DMS53 treated with DMSO at 0.1 percent for 48 hours (cell line): ENCODE measurements at regions not wholly inside any gene's neighbourhood (a gene's known extent, or its start where the extent isn't known, plus 50 kb on each side); places are given as distances from the start of the nearest gene placed in this dataset.

Experiments
- DNase-seq: peaks from one replicate; lab custom pipeline; 2025; ENCODE audit not compliant: unreplicated experiment; lab: John Stamatoyannopoulos, UW

DNA sequence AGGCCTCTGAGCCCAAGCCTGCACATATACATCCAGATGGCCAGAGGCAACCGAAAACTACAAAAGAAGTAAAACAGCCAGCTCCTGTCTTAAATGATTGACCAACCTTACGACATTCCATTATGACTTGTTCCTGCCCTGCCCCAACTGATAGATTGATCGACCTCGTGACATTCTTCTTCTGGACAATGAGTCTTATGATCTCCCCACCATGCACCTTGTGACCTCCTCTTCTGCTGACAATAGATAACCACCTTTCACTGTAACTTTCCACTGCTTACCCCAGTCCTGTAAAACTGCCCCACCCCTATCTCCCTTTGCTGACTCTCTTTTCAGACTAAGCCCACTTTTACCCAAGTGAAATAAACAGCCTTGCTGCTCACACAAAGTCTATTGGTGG is 670.0 kb upstream of the PKDCC start:
- DNase-seq = no peak

DNA sequence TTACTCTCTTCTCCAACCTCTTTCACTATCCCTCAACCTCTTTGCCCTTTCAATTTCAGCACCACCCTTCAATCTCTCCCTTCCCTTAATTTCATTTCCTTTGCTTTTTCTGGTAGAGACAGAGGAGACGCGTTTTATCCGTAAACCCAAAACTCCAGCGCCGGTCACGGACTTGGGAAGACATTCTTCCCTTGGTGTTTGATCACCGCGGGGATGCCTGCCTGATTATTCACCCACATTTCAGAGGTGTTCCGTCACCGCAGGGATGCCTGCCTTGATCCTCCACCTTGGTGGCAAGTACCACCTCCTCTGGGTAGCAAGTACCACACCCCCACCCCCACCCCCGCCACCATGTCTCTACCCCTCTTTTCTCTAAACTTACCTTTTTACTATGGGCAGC is 669.4 kb upstream of the PKDCC start:
- no peak for DNase-seq

DNA sequence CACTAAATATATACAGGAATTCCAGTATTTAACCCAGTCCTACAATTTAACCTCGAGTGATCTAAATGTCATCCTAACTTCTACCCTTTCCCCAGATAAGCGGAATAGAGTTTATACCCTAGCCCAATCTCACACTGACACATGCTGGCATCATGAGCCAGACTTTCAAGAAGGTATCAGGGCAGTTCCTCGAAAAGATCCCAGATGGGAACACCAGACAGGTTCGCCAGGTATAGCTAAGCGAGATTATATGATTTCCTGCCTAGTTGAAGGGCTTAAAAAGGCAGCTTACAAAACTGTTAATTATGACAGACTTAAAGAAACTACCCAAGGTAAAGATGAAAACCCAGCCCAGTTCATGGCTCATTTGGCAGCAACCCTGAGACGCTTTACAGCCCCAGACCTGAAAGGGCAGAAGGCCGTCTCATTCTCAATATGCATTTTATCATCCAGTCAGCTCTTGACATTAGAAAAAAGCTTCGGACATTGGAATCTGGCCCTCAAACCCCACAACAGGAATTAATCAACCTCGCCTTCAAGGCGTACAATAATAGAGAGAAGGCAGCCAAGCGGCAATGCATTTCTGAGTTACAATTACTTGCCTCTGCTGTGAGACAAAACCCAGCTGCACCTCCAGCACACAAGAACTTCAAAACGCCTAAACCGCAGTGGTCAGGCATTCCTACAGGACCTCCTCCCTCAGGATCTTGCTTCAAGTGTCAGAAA is 668.2 kb upstream of the PKDCC start:
- no peak for DNase-seq

DNA sequence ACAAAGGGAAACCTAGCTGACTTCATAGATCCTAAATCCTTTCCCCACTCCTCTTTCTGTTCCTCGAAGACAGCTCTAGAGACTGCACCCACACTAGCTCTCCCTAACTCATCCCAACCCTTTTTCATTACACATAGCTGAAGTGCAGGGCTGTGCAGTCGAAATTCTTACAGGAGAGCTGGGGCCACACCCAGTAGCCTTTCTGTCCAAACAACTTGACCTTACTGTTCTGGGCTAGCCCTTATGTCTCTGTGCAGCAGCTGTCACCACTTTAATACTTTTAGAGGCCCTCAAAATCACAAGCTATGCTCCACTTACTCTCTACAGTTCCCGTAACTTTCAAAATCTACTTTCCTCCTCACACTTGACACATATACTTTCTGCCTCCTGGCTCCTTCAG is 666.1 kb upstream of the PKDCC start:
- DNase-seq = no peak

DNA sequence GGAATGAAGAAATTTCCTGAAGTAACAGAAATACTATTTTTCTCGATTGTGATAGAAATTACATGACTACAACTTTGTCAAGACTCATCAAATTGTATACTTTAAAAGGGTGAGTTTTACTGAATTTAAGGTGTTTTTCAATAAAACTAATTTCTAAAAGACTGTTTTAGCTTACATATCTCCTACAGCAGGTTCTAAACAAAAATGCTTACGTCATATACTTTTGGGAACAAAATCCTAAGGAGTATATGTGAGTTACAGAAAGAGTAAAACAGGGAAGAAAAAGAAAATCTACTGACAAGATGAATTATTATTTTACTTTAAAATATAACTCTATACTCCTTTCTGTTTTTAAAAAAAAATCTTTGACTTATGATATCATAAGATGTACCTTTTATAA is 660.3 kb upstream of the PKDCC start:
- no peak for DNase-seq

DNA sequence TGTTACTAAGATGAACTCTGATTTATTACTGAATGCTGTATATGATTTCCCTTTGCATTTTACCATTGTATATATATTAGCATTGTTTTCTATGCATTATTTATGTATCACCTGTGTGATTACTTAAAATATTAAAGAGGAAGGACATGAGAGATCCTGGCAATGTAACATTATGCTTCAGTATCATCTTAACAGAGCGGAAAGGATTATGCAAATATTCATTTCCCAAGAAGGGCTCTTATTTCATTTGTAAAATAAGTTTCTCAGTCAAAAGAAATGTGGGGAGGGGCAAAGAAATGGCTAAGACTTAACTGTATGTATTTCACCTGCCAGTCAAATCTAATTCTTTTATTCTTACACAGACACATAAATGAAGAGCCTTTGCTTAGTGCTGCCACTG is 654.2 kb upstream of the PKDCC start:
- no peak for DNase-seq

DNA sequence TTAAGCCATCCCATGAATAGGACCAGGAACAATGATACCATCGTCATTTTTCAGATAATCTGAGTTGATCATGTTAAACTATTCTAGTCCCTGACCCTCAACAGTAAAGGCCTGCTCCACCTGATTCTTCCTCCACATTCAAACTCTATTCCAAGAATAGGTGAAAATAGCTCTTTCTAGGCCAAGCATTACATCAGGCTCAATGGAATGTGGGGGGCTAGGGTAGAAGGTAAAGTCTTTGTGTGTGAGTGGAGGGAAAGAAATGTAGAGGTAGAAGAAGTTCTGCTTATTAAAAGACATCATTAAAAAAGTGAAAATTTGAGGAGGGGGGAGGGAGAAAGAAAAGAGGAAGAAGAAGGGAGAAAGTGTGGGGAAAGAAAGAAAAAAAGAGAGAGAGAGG is 653.3 kb upstream of the PKDCC start:
- DNase-seq = no peak

DNA sequence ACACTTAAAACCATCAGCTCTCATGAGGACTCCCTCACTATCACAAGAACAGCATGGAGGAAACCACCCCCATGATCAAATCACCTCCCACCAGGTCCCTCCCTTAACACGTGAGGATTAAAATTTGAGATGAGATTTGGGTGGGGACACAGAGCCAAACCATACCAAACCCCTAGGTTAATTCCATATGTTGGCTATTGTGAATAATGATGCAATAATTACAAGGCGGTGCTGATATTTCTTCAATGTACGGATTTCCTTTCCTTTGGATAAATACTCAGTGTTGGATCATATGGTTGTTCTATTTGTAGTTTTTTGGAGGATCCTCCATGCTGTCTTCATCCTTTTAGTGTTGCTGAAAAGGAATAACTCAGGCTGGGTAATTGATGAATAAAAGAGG is 652.1 kb upstream of the PKDCC start:
- DNase-seq = no peak

DNA sequence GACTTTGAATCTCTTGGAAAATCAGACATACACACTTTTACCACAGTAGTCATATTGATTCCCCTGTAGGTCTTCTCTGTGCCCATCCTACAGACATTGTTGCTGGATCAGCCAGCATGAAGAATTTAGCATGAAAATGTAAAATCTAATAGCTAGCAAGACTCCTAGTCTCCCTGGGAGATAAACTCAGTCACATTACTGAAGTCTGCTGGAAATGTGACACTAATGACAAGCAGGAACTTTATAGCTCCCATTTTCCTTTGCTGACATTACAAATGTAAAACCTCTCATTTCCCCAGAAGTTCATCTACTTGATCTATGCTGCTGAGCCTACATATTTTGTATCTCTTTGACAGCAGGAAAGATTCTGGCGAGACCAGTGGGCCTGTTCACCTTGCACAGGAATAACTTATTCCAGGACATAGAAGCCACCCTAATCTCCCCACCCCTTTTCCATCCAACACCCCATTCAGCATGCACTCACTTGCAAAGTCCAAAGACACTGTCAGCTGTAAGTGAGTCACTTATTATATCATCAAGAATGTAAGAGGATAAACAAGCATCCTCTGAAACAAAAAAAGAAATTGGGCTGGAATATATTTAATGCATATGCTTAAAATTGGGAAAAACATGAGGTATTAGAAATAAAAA is 648.3 kb upstream of the PKDCC start:
- no peak for DNase-seq

DNA sequence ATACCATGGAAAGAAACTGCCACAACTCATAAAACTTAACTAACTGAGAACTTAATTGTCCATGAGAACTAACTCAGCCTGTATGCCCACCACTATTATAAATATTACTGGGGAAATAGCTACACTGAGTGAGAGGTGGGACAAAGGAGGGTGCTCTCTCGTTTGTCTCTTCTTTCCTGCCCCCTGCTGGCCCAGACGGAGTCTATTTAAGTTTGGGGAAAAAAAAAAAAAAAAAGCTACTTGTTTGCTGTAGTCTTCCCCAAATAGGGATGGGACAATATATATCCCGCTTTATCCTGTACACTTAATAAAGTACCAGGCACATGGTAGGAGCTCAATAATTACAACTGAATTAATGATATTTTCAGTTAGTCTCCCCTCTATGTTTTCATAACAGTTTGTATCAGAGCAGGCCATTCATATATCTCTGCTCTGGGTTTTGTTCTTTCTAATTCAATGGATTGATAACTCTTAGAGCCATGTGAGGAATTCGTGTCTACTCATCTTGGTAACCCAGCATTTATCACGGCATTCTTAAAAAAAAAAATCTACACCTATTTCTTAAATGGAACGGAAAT is 647.6 kb upstream of the PKDCC start:
- DNase-seq = no peak

DNA sequence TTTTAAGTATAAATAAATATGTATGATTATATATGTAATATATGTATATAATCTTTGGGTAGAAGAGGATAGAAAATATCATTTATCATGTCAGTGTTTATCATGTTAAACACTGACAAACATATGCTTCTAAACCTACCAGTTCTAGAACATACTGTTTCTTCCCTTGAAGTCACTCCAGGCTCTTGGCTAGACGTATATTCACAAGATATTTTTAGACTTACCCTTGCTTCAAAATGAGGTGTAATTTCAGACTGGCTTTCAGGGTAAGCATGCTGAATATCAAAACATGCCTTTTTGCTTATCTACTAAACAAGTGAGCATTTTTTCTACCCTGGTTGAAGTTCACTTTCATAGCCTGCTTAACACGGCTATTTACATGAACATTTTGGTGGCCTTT is 642.4 kb upstream of the PKDCC start:
- no peak for DNase-seq

DNA sequence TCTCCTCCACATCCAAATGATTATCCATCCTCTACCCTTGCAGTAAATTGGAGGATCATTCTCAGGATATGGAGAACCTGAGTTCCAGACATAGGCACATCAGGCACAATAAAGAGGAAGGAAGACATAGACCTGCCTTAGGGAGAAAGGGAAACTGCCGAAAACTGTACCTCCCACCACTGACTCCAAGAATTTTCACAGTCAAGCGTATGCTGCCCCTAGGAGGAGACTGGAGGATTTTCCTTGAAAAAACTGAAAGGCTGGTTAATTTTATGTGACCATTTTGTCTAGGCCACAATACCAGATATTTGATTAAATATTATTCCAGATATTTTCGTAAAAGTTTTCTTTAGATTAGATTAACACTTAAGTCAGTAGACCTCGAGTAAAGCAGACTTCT is 638.5 kb upstream of the PKDCC start:
- DNase-seq = no peak

DNA sequence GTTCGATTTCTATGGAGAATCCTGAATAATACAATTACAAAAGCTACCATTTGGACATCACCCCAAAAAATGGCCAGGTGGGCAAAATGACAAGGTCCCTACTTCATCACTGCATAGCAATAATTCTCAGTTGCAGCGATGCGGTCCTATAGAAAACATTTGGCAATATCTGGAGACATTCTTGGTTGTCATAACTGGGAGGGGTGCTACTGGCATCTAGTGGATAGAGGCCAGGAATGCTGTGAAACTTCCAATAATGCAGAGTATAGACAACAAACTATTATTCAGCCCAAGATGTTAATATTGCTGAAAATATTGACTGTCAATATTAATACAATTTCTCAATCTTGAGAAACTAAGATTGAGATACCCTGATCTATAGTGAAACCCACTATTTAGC is 637.8 kb upstream of the PKDCC start:
- DNase-seq = no peak

DNA sequence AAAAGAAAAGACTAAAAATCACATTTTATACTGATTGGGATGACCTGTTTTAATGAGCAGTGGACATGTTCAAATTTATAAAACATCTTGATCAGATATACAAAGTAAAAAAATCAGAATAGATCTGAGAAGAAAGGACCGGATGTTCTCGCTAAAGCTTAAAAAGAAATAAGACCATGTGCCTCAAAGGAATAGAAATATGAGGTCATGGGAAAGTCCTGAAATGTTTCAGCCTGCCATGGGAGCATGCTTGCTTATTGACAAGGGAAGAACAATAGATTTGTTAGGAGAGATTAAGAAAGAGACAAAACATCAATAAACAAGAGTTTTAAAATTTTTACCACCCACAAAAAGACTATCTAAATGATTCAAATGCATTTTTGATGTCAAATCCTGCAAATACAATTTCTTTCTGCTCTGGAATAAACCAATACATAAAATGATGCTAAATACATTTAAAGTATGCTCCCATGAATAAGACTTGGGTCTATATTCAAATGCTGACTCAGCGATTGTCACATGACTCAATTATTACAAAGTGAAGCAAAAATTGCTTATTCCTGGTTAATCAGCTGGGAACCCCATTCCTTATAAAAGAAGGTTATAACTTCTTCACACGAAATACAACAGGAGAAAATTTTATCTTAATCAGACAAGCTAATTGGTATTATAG is 633.9 kb upstream of the PKDCC start:
- DNase-seq = no peak

DNA sequence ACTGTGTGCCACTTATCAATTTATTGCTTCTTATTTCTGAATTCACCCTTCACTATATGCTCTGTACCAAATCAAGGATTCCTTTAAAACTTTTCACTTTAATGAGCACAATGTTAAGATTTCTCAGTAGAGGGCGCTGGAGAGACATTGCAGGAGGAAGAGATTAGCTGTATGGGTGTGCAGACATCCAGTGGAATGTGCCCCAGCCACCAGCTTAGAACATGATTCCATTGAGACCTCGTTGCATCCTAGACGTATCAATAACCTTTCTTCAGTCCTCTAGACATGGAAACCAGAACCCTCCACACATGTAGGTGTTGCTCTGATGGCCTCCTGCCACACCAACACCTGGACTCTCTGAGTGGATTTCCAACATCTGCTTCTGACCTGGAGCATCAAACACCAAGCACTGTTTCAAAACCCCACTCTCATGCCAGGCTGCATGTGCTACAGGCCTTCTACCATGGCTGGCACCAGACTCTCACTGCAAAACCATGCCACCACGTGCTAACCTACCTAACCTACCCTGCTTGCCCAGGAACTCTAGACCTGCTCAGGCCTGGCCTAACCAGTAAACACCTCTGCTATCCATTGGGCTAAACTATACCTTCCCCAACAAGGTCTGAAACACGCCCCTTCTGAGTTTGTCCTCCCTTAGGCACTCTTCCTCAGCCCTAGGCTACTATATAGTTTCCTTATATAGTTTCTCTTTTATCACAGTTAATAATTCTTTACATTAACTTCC is 633.2 kb upstream of the PKDCC start:
- peak; percentile 39 for DNase-seq

DNA sequence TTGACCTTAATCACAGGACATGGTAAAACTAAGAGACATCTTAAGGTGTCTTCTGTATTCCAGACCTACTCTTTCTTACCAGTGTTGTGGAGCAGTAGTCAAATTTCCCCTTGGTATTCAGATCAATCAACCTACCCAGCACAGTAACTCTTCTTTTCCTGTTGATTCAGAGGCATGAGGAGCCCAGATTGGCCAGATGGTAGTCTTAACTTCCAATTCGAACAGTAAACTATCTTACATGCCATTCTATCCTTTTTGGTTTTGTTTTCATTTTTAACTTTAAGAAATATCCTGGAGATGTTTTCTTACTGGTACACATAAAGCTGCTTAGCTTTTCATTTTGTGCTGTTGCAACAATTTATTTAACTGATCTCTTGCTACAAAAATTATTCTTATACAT is 630.3 kb upstream of the PKDCC start:
- DNase-seq = no peak

DNA sequence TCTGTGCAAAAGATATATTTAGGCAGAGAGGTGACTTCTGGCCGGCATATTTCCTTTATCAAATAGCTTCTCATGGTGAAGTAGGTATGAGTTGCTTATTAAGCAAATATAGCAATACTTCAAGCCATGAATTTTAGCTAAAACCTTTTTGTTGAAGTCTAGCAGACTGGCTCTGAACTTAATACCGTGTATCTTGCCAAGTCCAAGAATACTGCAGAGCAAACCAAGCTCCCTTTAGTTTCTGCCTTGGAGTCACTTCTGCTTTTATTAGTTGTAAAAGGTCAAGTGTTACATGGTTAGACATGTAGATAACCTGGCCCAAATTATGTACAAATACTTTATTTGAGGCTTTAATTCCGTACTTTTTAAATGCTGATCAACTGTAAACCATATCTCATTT is 627.6 kb upstream of the PKDCC start:
- DNase-seq = no peak

DNA sequence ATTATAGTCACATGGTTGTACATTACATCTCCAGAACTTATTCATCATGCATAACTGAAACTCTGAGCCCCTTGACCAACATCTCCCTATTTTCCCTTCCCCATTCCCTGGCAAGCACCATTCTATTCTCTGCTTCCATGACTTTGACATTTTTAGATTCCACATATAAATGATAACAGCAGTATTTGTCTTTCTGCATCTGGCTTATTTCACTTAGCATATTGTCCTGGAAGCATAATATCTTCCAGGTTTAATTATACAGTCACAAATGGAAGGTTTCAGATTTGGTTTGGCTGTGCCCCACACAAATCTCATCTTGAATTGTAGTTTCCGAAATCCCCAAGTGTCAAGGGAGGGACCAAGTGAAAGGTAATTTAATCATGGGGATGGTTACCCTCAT is 626.9 kb upstream of the PKDCC start:
- no peak for DNase-seq

DNA sequence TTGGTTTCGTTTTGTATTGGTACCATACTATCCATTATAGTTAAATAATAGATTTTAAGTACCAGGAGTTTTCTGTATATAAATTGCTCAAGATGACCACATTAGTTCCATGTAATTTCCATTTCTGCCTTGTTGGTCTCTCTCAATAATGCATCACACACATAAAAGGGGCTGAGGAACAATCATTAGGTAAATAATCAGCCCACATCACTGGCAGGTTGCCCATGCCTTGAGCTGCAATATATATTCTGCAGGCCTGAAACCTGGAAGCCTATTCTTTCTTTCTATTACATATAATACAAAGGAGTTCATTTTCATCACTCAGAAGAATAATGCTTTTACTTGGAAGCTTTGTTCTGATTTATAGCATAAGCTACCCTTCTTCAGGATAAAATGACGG is 616.1 kb upstream of the PKDCC start:
- DNase-seq = no peak

DNA sequence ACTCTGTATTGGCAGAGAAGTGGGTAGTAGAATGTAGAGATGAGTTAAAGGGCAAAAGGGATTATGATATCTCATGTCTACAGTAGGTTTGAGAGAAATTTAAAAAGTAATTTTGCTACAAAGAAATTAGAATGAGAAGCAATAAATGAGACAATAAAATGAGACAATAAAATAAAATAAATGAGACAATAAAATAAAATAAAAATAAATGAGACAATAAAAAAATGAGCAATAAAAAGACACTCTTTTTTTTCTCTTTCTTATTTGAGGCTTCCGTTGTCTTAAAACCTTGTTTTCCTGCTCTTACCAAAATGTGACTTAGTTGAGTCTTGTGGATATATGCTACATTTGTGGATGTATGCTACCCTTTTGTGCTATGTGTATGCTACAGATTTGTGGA is 615.4 kb upstream of the PKDCC start:
- DNase-seq = no peak

DNA sequence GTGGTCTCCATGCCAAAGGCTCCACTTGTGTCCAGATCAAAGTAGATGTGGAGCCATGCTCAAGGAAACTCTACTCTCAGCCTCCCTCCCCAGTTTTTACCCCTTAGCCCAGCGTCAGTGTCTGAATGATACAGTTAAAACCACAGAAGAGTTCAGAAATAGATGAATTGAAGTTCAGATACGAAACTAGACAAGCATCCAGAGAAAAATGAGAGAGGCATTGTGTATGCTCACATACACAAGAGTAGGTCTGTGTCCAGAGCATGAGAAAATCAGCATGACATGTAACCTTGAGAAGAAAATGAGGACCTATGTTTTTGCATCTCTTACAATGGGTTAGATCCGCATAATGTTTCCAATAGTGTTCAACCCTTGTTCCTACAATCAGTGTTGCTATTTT is 612.8 kb upstream of the PKDCC start:
- no peak for DNase-seq

DNA sequence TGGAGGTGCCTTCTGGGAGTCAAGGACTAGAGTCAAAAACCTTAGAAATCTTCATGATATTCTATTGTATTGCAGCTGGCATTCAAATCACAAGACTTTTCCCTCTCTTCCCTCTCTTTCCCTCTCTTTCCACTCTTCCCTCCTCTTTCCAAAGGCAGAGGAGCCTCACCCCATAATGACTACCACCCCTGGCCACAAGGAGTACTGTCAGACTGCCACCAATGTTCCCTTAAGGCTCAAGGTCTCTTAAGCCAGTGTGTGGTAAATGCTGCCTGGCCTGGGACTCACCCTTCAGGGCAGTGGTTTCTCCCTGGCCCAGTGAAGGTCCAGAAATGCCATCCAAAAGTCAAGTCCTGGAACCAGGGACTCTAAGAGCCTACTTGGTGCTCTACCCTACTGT is 605.9 kb upstream of the PKDCC start:
- DNase-seq = no peak
